ENCODE measurements at regions not wholly inside any gene's neighbourhood (a gene's known extent, or its start where the extent isn't known, plus 50 kb on each side); places are given as distances from the start of the nearest gene placed in this dataset. TPM values are rescaled to one million over a fixed set of nuclear protein-coding genes. Genes with fewer than 3 reads are reported as not detected.
A peak's percentile ranks its signal among the peaks of the same experiment; 100 is the strongest.
"Not testable (repeated sequence)": the region's sequence is repeated elsewhere in the genome, so short reads cannot be mapped to it uniquely, and the experiment has no call there.

DNA sequence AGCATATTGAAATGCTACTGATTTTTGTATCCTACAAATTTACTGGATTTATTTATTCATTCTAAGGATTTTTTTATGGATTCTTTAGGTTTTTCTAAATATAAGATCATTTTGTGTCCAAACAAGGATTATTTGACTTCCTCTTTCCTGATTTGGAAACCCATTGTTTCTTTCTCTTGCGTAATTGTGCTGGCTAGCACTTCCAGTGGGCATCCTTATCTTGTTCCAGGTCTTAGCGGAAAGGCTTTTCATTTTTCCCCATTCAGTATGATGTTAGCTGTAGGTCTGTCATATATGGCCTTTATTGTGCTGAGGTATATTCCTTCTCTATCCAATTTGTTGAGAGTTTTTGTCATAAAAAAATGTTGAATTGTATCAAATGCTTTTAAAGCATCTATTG is 57.2 kb upstream of the RHOJ start:
- no peaks in the 10 kb centered on the region for H3K79me2 ChIP-seq (ENCODE audit: low read length)
- no peak overlapping the region for H3K9ac ChIP-seq (ENCODE audit: low read length)
- no peak overlapping the region for H3K27ac ChIP-seq (ENCODE audit: low read length)
- no peaks in the 10 kb centered on the region for H3K27me3 ChIP-seq (ENCODE audit: low read length)
- no peak overlapping the region for H3K4me2 ChIP-seq (ENCODE audit: low read depth, low read length, poor library complexity, severe bottlenecking)
- peaks cover 14% of the 10 kb centered on the region; the same call in 1 of the 2 replicates for H3K9me3 ChIP-seq (ENCODE audit: low read length)
- peak; percentile 7 for DNase-seq
- no peaks in the 10 kb centered on the region for H3K36me3 ChIP-seq (ENCODE audit: insufficient read depth, low read length)
- H3K4me1 ChIP-seq (ENCODE audit: low read length): no peaks in the 10 kb centered on the region
- H3K9me2 ChIP-seq (replicated peaks; ENCODE audit: insufficient read depth, low read length): no peaks in the 10 kb centered on the region
- H2AFZ ChIP-seq (ENCODE audit: low read length): no peak overlapping the region
- H3K4me3 ChIP-seq (ENCODE audit: low read length): no peak overlapping the region
- H4K20me1 ChIP-seq (ENCODE audit: insufficient read depth, low read depth, low read length): no peaks in the 10 kb centered on the region

DNA sequence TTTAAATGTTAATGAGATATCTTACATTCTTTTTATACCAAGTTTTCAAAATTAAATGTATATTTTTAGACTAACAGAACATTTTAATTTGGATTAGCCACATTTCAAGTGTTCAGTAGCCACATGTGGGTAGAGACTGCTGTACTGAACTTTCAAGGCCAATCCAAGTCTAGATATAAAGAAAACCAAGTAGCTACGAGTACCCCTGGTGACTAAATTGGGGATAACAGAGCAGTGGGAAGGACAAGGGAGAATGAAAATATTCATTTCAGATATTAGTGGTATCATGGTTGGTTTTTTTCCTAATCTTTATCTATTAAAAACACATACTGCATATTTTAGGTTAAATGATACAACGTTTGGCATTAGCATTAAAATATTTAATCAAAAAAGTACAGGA is 69.4 kb upstream of the RHOJ start:
- H3K4me2 ChIP-seq (ENCODE audit: low read depth, low read length, poor library complexity, severe bottlenecking): no peak overlapping the region
- no peaks in the 10 kb centered on the region for H3K79me2 ChIP-seq (ENCODE audit: low read length)
- H4K20me1 ChIP-seq (ENCODE audit: insufficient read depth, low read depth, low read length): no peaks in the 10 kb centered on the region
- no peak overlapping the region for H3K4me3 ChIP-seq (ENCODE audit: low read length)
- no peaks in the 10 kb centered on the region for H3K36me3 ChIP-seq (ENCODE audit: insufficient read depth, low read length)
- H3K9ac ChIP-seq (ENCODE audit: low read length): no peak overlapping the region
- H3K4me1 ChIP-seq (ENCODE audit: low read length): no peaks in the 10 kb centered on the region
- no peak overlapping the region for H3K27ac ChIP-seq (ENCODE audit: low read length)
- no peak overlapping the region for H2AFZ ChIP-seq (ENCODE audit: low read length)
- no peaks in the 10 kb centered on the region for H3K27me3 ChIP-seq (ENCODE audit: low read length)
- H3K9me3 ChIP-seq (ENCODE audit: low read length): no peaks in the 10 kb centered on the region
- DNase-seq: peak; percentile 67
- H3K9me2 ChIP-seq (replicated peaks; ENCODE audit: insufficient read depth, low read length): no peaks in the 10 kb centered on the region

DNA sequence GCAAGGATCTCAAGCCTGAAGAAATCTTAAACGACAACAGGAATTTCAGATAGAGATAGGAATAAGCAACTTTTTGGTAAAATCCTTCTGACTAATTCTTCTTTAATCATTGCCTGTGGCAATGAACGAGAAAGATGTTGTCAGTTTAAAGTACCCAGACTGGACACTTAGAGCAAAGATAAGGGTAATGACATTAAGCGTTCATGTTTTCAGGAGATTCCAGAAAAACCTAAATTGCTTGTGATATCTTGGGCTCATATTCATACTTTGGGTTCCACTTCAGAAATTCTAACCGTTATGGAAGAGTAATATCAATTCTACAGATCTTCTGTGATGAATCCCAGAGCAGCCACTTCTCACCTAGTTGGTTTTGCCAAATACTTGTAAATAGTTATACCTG is 73.7 kb upstream of the RHOJ start:
- no peak overlapping the region for H3K27ac ChIP-seq (ENCODE audit: low read length)
- H3K4me3 ChIP-seq (ENCODE audit: low read length): no peak overlapping the region
- H3K4me2 ChIP-seq (ENCODE audit: low read depth, low read length, poor library complexity, severe bottlenecking): no peak overlapping the region
- no peaks in the 10 kb centered on the region for H3K9me3 ChIP-seq (ENCODE audit: low read length)
- no peaks in the 10 kb centered on the region for H3K4me1 ChIP-seq (ENCODE audit: low read length)
- 0 out of 2 replicates have a peak, but pooled peaks cover 2% of the 10 kb centered on the region for H3K27me3 ChIP-seq (ENCODE audit: low read length)
- no peaks in the 10 kb centered on the region for H3K36me3 ChIP-seq (ENCODE audit: insufficient read depth, low read length)
- H3K9ac ChIP-seq (ENCODE audit: low read length): no peak overlapping the region
- peak; percentile 27 for DNase-seq
- no peaks in the 10 kb centered on the region for H3K9me2 ChIP-seq (replicated peaks; ENCODE audit: insufficient read depth, low read length)
- H4K20me1 ChIP-seq (ENCODE audit: insufficient read depth, low read depth, low read length): no peaks in the 10 kb centered on the region
- H3K79me2 ChIP-seq (ENCODE audit: low read length): no peaks in the 10 kb centered on the region
- H2AFZ ChIP-seq (ENCODE audit: low read length): no peak overlapping the region

DNA sequence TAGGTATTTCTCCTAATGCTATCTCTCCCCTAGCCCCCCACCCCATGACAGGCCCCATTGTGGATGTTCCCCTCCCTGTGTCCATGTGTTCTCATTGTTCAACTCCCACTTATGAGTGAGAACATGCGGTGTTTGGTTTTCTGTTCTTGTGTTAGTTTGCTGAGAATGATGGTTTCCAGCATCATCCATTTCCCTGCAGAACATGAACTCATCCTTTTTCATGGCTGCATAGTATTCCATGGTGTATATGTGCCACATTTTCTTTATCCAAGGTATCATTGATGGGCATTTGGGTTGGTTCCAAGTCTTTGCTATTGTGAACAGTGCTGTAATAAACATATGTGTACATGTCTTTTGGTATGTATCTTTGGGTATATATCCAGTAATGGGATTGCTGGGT is 61.2 kb upstream of the KCNH5 start:
- not testable (repeated sequence) for H3K36me3 ChIP-seq (ENCODE audit: insufficient read depth, low read length); H3K27me3 ChIP-seq (ENCODE audit: low read length); H2AFZ ChIP-seq (ENCODE audit: low read length); H3K9me3 ChIP-seq (ENCODE audit: low read length); H3K4me2 ChIP-seq (ENCODE audit: low read depth, low read length, poor library complexity, severe bottlenecking); H3K9ac ChIP-seq (ENCODE audit: low read length); H4K20me1 ChIP-seq (ENCODE audit: insufficient read depth, low read depth, low read length); DNase-seq; H3K79me2 ChIP-seq (ENCODE audit: low read length); H3K27ac ChIP-seq (ENCODE audit: low read length); H3K9me2 ChIP-seq (replicated peaks; ENCODE audit: insufficient read depth, low read length); H3K4me1 ChIP-seq (ENCODE audit: low read length); H3K4me3 ChIP-seq (ENCODE audit: low read length)

DNA sequence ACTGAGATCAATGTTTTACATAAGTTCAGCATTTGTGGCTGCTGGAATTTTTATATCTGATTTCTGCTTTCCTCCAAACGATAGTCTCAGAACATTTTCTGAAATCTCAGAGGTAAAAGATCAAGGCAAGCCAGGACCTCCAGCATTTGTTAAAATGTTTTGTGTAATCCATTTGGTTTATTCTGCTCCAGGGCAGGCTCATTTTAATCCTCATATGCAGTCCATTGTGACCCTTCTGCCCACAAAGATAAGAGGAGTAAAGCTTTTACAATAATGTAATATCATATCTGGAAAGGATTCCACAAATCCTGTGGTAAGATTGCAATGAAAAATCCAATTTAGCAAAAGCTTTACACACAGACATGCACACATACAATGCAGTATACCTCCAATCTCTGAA is 55.3 kb upstream of the KCNH5 start:
- Histone ChIP-seq H3K4me2 (ENCODE audit: low read depth, low read length, poor library complexity, severe bottlenecking) (no peak overlapping the region), H3K9ac (ENCODE audit: low read length) (no peak overlapping the region)
- no peak for DNase-seq

DNA sequence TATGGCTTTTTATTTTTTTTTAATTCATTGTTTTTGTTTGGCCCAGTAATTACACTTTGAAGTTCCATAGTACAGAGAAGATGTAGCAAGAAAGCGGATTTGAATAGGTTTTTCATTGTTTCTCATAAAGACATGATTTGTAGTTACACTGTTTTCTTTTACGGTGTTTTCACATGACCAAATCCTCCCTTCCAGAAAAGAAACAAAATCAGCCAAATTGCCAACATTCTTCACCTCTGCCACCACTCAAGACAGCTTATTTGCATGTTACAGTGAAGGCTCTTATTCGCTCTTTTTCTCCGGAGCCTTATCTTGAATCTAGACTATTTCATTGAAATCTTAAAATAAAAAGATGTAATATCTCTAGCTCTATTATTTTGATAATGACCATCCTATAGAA is 50.9 kb upstream of the KCNH5 start:
- Histone ChIP-seq H3K4me3 (ENCODE audit: low read length) (no peak overlapping the region), H3K4me2 (ENCODE audit: low read depth, low read length, poor library complexity, severe bottlenecking) (no peak overlapping the region), H4K20me1 (ENCODE audit: insufficient read depth, low read depth, low read length) (no peaks in the 10 kb centered on the region), H3K27ac (ENCODE audit: low read length) (no peak overlapping the region), H3K9me2 (replicated peaks; ENCODE audit: insufficient read depth, low read length) (no peaks in the 10 kb centered on the region), H3K9me3 (ENCODE audit: low read length) (no peaks in the 10 kb centered on the region), H3K36me3 (ENCODE audit: insufficient read depth, low read length) (no peaks in the 10 kb centered on the region), H3K27me3 (ENCODE audit: low read length) (no peaks in the 10 kb centered on the region), H3K4me1 (ENCODE audit: low read length) (no peaks in the 10 kb centered on the region), H2AFZ (ENCODE audit: low read length) (no peak overlapping the region), H3K9ac (ENCODE audit: low read length) (no peak overlapping the region), H3K79me2 (ENCODE audit: low read length) (no peaks in the 10 kb centered on the region)
- DNase-seq: no peak

More for the DNA sequence above, 55.3 kb upstream of the KCNH5 start:
- Histone ChIP-seq H3K4me1 (ENCODE audit: low read length) (no peaks in the 10 kb centered on the region), H3K27me3 (ENCODE audit: low read length) (no peaks in the 10 kb centered on the region), H3K36me3 (ENCODE audit: insufficient read depth, low read length) (no peaks in the 10 kb centered on the region), H3K79me2 (ENCODE audit: low read length) (no peaks in the 10 kb centered on the region), H3K9me3 (ENCODE audit: low read length) (no peaks in the 10 kb centered on the region), H3K4me3 (ENCODE audit: low read length) (no peak overlapping the region), H4K20me1 (ENCODE audit: insufficient read depth, low read depth, low read length) (no peaks in the 10 kb centered on the region), H3K9me2 (replicated peaks; ENCODE audit: insufficient read depth, low read length) (no peaks in the 10 kb centered on the region), H3K27ac (ENCODE audit: low read length) (no peak overlapping the region), H2AFZ (ENCODE audit: low read length) (no peak overlapping the region)

Small RNA genes lying in the stretch of these regions (small RNA-seq; reads per million reads assigned to genes)
- gene PARP1P2: not detected

All from Karpas-422 (cell line).